NCI-H1436 treated with DMSO at 0.1 percent for 48 hours (cell line): ENCODE measurements at regions not wholly inside any gene's neighbourhood (a gene's known extent, or its start where the extent isn't known, plus 50 kb on each side); places are given as distances from the start of the nearest gene placed in this dataset.

Experiments used
- DNase-seq: peaks from one replicate; lab custom pipeline; 2025; lab: John Stamatoyannopoulos, UW

DNA sequence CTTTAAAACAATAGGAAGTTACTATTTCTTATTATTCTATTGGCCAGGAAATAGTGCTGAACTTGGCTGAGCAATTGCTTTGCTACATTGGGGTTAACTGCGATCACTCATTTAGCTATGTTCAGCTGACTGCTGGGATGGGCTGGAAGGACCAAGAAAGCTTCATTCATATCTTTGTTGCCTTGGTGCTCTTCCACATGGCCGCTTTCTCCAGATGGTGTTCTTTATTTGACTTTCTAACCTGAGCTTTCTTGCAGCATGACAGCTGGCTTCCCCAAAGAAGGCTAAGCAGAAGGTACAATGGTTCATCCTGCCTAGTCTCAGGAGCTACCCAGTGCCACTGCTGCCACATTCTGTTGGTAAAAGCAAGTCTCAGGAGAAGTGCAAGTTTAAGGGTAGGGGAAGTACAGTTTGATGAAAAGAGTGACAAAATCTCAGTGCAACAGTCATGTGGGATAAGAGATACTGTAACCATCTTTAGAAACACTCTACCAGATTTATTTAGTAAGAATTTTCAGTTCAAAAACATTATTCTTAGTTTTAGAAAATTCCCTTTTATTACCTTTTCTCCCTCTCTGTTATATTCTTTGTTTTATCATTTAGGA is 180.6 kb upstream of the RBMS1 start:
- DNase-seq = no peak

DNA sequence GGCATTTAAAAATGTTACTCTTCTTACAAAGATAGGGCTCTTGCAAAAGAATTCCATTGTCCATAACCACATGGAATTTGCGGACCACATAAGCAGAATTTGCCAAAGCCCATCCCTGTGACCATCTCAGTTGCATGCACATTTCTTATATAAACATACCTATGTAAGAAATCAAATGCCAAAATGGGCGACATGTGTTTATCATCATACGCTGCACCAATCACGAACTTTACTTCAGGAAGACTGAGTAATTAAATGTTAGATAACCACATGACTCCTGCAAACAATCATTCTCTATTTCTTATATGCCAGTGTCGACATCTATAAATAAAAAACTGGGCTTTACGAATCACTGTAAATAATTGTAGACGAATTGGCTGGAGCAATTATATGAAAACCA is 186.1 kb upstream of the RBMS1 start:
- DNase-seq = no peak

DNA sequence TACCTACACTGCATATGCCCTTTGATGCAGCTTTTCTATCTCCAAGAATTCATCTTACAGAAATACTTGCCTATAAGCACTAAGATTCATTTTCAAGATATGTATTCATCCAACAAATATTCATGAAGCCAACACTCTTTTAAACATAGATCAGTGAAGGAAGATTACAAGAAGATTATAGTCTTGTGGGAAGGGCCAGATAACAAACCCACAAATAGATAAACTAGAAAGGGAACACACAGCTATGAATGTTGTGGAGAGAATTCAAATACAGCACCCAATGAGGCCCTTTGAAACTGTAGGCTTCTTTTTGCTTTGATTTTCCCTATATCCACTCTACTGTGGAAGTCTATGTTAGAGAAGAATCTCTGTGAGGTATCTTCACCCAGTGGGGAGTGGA is 186.7 kb upstream of the RBMS1 start:
- no peak for DNase-seq

DNA sequence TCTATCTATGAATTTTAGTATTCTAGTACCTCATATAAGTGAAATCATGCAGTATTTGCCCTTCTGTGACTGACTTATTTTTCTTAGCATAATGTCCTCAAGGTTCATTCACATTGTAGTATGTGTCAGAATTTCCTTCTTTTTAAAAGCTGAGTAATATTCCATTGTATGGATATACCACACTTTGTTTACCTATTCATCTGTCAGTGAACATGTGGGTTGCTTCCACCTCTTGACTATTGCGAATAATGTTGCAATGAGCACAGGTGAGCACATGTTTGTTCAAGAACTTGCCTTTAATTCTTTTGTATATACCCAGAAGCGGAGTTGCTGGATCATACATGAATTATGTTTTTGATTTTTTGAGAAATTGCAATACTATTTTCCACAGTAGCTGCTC is 187.4 kb upstream of the RBMS1 start:
- no peak for DNase-seq

DNA sequence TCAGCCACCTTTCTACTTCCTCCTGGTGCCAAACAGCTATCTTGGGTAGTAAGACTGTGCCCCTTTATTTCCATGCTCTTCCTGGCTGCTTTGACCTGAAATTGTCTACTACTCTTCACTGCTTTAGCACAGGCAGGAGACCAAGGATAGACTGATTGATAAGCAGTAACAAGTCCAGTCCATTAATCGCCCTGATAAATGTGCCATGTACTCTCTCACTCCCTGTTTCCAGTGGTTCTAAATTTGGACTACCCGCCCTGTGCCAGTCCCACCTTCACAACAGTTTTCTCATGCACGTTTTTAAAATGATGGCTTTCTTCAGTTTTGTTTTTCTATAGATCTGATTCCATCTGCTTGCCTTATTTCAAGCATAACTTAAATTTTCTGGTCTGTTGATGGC is 189.6 kb upstream of the RBMS1 start:
- no peak for DNase-seq

DNA sequence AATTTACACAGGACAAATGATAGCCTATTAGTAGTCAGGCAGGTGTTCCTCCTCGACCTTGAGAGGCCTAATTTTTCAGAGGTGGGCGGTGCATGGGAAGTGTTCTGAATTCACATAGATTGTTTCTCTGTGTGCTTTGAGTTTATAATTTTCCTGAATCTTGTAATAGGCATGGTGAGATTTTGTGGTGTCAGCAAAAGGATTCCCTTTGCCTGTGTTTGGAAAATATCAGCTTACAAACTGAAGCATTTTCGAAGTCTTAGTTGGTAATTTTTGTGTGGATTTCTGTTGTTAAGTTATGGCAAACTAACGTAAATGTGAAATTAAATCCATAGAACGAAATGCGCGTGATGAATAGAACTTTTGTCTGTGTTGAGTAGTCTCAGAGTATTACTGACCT is 194.0 kb upstream of the RBMS1 start:
- DNase-seq = peak; percentile 85

DNA sequence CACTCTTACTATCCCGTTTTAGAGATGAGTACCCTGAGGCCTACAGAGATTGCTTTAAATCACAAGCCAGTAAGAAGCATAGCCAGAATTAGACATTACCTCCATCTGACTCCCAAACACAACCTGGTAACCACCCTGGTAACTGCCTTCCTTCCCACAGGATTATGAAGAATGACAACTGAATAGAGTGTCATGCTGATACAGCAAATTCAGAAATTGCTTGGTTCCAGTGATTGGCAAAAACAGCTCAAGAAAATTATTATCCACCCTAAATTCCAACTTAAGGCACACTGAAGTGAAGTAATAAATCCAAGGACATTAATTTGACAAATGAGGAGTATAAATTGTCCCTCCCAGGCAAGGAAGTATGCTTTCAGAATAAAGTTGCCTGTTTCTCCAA is 195.8 kb upstream of the RBMS1 start:
- DNase-seq = no peak

DNA sequence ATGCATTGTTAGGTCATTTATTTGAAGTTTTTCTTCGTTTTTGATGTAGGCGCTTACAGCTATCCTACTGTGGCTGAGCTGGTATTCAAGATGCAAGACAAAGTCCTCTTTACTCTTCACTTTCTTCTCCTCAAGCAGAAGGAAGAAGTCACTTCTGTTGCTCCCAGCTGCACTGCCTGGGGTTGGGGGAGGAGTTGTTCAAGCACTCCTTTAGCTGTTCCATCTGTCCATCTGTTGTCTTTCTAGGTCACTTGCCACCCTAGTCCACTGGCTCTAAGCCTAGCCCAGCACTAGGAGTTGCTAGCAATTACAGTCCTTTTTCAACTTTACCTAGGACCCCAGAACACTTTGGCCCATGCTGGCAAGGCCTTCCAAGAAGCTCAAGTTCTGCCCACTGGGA is 200.6 kb upstream of the RBMS1 start:
- DNase-seq = no peak

DNA sequence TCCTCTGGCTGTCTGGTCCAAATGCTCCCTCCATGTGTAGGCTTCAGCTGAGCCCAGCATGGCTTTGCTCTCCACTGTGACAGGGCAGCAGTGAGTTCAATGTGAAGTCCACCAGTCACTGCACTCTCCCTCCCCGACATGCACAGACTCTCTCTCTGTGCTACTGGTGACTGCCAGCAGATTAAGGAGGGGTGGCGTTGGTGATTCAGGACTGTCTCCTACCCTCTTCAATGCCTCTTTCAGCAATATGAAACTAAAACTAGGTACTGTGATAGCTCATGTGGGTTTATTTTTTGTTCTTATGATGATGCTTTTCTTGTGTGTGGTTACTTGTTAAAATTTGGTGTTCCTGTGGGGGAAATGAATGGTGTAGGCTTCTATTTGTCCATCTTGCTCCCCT is 201.0 kb upstream of the RBMS1 start:
- no peak for DNase-seq

DNA sequence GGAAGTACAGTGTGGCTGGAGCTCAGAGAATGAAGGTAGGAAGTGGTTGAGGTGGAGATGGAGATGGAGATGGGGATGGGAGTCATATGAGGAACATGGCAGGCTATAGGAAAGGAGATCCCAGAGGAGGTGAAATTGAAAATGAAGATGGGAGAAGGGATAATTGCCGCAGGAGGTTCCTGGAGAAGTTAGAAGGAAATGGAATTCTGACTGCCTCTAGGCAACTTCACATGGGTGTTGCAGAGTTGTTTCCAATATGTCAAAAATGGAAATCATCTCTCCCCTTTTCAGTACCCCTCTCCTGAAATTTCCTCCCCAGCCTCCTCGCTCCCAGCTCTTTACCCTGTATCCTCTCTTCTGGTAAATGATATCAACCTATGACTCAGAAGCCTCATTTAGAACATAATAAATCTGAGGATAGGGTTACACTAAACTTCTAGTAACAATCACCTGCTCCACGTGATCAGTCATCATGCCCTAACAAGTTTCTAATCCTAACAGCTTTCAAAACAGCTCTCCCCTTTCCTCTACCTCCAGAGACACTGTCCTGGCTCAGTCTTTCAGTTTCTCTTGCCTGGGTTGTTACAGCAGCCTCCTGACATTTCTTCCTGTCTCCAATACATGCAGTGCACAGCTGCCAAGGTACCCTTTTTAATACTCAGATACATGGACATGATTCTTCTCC is 201.9 kb upstream of the RBMS1 start:
- peak; percentile 94 for DNase-seq

DNA sequence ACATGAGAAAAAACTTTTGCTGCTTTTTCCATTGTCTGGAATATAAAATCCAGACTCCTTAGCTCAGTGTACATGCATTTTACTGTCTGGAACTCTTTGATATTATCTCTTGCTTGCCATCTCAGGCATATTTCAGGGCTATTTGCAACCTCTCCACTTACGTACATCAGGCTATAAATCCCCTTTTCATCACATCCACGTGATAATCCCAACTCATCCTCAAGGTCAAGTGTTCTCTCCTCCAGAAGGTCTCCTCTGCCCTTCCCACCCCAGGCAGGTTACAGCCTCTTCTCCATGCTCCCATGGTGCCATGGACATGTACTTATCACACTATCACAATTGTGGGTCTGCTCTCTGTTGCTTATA is 202.5 kb upstream of the RBMS1 start:
- no peak for DNase-seq

DNA sequence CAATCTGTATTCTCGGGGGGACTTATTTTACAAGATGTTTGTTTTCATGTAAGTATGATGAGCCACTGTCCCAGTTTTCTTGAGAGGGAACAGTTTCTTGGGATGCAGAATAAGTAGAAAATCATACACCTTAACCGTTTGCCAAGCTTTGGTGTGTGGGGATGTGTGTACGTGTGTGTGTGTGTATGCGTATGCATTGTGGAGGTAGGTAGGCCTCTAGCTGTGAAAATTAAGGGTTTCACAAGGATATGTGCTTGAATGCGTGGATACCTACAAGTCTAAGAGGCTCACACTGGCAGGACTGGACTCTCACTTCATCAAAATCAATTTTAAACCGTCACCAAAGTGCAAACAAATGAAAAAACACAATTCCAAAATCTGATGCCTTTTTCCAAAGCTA is 204.2 kb upstream of the RBMS1 start:
- no peak for DNase-seq

DNA sequence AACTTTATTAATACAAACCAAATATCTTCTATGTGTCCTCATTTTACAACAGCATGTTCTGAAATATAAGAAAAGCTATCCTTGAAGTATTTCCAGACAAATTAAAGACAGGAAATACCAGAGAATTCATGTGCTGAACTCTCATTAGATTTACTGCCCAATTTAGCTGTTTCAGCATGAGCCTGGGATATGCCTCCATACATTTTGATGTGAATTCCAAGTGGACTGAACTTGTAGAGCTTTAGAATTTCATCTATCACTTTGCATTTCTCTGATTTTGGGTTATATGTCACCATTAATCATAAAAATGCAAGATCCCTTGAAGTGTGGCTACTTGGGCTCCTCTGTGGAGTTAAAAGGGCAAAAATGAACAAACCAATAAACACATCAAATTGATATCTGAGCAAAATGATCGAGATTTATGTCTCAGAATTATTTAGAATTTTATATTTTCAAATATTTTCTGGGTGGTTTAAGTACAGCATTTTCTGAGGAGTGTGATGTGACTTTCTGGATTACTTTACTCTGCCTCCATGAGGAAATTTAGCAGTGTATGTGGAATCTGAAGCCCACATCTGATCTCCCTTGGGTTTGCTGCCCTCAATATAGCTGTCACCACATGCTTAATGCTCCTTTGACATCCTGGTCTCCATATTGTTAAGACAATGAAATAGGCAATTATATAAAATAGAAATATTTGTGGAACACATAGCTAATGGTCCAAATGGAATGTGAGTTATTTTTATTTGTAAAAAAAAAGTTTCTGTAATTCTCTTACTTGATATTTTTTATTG is 206.6 kb upstream of the RBMS1 start:
- DNase-seq = no peak

DNA sequence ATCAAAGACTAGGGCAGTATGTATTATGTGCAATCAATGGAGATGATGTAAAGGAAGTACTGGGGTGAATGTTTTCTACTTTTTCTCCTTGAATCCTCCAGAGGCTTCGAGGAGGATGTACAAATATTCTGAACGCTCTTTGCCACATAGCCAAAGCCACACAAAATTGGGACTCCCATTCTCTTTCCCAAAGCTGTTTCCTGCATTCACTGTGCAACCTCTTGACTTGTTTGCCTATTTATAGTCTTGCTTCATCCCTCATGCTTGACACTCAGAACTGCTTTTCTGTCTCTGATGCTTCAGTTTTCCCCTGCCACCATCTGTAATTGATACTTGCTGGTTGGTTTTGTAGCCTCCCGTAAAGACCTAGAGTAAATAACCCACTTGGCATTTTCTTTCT is 208.2 kb upstream of the RBMS1 start:
- DNase-seq = no peak

DNA sequence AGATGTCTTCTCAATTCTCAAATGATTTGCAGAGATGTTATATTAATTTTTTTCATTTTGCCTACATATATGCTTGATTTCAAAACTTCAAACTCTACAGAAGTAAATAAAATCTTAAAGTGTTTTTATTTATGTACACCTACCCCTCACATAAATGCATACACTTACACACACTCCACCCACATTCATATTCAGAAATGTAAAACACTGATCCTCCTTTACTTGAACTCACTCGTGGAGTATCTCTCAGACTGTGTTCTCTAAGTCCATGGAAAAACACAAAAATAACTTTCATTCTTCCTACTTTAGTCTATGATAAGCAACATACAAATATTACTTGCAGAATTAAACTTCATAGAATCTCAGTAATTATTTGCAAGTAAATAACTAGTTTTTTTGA is 209.1 kb upstream of the RBMS1 start:
- no peak for DNase-seq

DNA sequence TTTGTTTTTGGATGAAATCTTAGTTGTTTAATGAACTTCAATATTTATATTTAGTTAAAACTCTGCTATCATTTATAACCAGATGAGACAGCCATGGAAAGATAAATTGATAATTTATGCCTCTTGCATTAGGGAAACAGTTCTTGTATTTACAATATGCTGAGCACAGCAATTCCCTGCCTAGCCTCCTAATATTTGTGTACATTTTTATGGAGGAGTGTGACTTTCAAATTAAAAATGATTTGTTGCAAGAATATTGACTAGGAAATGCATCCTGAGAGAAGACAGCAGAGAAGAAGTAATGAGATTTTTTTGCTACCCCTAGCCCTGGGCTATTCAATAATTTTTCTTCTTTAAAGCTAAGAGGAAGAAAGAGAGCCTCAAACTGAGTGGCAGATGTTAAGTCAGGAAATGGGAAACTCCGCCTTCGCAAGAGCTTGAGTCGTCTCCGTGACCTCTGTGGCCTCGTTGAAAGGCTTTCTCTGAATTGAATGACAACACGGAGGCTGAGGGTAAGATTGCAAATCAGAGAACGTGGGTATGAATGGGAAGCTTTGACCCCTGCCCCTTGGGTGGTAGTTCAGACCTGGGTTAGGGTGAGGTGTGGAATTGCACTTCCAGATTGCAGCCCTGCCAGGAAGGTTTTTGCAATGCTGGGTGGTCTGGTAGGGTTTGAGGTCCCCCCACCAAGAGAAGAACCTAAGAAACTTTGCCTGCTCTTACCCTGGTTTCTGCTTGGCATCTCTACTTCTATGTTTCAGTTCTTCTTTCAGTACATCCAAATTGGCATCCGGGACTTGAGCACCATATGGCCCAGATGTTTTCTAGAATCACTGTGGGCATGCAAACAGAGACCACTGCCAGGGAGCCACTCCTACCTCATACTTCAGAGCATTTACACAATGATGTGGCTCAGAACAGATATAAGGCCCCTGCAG is 210.3 kb upstream of the RBMS1 start:
- no peak for DNase-seq

DNA sequence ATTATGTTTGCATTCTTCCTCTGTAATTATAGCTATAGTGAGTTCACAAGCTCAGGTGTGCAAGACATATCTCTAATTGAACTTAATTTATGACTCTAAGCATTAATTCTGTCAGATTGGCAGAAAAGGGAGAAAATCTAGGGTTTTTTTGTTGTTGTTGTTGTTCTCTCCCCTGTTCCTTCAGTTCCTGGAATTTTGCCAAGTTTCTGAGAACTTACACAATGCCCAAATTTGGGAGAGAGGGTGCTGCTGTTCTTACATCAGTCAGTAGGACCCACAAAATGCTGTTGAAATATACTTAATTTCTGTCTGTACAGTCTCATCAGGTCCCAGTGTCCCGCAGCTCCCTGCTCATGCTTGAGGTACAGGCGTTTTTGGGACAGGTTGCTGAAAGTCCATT is 221.8 kb upstream of the RBMS1 start:
- DNase-seq = no peak

DNA sequence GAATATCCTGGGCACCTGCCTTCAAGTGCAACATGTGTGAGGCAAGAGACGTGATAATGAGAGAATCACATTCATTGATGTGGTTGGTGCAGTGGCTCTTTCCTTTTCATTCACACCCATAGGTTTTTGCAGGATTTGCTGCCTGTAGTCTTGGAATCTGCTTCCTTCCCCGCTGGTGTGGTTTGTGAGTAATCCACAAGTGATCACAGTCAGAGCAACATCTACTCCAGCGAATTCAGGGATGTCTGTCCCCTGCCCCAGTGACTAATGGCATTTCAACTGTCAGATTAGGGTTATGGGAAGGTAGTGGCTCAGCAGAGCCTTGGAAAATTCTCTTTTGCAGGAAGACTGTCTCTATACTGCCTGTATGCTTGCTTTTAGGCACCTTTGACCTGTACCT is 225.5 kb upstream of the RBMS1 start:
- DNase-seq = no peak

DNA sequence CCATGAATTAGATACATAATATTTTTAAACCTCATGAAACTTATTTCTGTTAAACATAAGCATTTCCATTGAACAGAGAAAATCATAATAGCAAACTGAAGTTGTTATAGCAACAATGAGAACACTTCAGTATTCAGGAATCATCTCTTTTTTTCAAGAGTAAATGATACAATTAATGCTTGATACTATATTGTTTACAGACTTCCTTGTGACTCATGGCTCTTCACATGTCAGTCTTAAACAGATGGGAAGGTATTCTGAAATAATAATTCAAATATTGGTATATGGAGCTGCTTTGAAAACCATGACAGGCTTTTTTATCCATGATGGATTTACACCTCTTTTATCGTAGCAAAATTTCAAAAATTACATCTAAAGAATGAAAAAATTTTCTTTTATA is 226.5 kb upstream of the RBMS1 start:
- no peak for DNase-seq

DNA sequence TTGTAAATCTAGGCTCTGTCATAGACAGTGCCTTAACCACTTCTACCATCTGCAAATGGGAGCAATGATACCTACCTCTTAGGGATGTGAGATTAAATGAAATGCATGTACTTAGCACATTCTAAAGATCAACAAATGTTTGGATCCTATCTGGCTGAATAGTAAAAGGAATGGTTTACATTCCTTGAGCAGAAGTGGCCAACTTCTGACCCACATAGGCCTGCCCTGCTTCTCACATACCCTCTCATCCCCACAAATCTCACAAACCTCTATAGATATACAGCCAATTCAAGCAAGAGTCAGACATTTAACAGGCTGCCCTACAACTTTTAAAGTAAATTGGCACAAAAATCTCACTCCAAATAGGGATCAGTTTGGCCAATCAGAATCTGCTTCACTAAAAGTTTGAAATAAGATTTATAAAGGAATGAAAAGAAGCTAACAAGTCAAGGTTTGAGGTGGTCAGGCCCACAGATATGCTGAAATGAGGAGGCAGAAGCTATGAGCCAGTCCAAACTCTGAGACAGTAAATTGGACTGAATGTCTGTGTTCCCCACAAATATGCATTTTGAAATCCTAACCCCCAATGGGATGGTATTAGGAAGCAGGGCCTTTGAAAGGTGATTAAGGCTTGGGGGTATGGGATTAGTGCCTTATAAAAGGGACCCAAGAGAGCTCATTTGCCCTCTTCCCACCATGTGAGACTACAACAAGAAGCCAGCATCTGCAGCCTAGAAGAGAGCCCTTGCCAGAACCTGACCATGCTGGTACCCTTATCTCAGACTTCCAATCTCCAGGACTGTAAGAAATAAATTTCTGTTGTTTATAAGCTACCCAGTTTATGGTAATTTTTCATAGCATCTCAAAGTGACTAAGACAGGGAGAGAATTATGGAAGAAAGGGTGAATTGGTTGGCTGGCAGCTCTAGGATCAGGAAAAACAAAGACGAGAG is 227.8 kb upstream of the RBMS1 start:
- DNase-seq = no peak

DNA sequence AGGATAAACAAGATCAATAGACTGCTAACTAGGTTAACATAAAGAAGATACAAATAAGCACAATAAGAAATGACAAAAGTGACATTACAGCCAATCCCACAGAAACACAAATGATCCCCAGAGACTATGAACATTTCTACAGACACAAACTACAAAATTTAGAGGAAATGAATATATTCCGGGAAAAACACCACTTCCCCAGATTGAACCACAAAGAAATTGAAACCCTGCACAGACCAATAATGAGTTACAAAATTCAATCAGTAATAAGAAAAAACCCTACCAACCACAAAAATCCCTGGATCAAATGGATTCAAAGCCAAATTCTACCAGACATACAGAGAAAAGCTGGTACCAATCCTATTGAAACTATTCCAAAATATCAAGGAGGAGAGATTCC is 232.4 kb upstream of the RBMS1 start:
- no peak for DNase-seq
